Activated CD4-positive, alpha-beta T cell treated with anti-CD3 and anti-CD28 coated beads, Interleukin-2, amount 10 ng/mL, durations not matched to agents 7 days and 5 days (primary cell): ENCODE measurements at regions not wholly inside any gene's neighbourhood (a gene's known extent, or its start where the extent isn't known, plus 50 kb on each side); places are given as distances from the start of the nearest gene placed in this dataset.

Experiments used
- CTCF ChIA-PET: fragments of 350-600 bp; sonication (Branson Sonifier 250); formaldehyde crosslinking; loops from one replicate; lab custom pipeline; 2021; ENCODE audit warnings: antibody characterized with exemption; lab: Charles Lee
- POLR2A ChIA-PET: fragments of 350-600 bp; sonication (Branson Sonifier 250); formaldehyde crosslinking; loops from one replicate; lab custom pipeline; 2021; ENCODE audit warnings: antibody characterized with exemption; lab: Charles Lee
- DNase-seq: peaks from one replicate; pipeline ENCODE4 v3.0.0-alpha.2; 2020
- H3K27ac Mint-ChIP-seq: one replicate; pipeline ENCODE4 v1.8.0; 2021; ENCODE audit warnings: mild to moderate bottlenecking, moderate library complexity, mixed read lengths
- H3K27me3 Mint-ChIP-seq: one replicate; pipeline ENCODE4 v1.8.0; 2021; ENCODE audit warnings: mixed read lengths
- H3K36me3 Mint-ChIP-seq: one replicate; pipeline ENCODE4 v1.8.0; 2021; ENCODE audit warnings: low read depth, mixed read lengths
- H3K4me1 Mint-ChIP-seq: one replicate; pipeline ENCODE4 v1.8.0; 2021; ENCODE audit warnings: mixed read lengths
- H3K4me3 Mint-ChIP-seq: one replicate; pipeline ENCODE4 v1.8.0; 2021; ENCODE audit warnings: mild to moderate bottlenecking, moderate library complexity, mixed read lengths
- H3K9me3 Mint-ChIP-seq: one replicate; pipeline ENCODE4 v1.8.0; 2021; ENCODE audit warnings: mixed read lengths

GRCh38 chr21:21605521-21605920 is 607.3 kb downstream of the NCAM2 start:
- Mint-ChIP-seq H3K4me1 (no peaks in the 10 kb centered on the region), H3K9me3 (peaks cover 5% of the 10 kb centered on the region), H3K27ac (no peak overlapping the region), H3K36me3 (no peaks in the 10 kb centered on the region), H3K27me3 (no peaks in the 10 kb centered on the region), H3K4me3 (no peak overlapping the region)
- POLR2A ChIA-PET: no interaction called here
- CTCF ChIA-PET: no interaction called here
- DNase-seq: no peak

GRCh38 chr21:21606041-21606440 is 607.8 kb downstream of the NCAM2 start:
- no peak overlapping the region for H3K27ac Mint-ChIP-seq
- CTCF ChIA-PET: no interaction called here
- no peaks in the 10 kb centered on the region for H3K4me1 Mint-ChIP-seq
- no peak for DNase-seq
- H3K9me3 Mint-ChIP-seq: peaks cover 5% of the 10 kb centered on the region
- no peaks in the 10 kb centered on the region for H3K27me3 Mint-ChIP-seq
- no peak overlapping the region for H3K4me3 Mint-ChIP-seq
- no peaks in the 10 kb centered on the region for H3K36me3 Mint-ChIP-seq
- POLR2A ChIA-PET: no interaction called here

GRCh38 chr21:21612466-21612865 is 614.3 kb downstream of the NCAM2 start:
- ChIA-PET CTCF (no interaction called here), POLR2A (no interaction called here)
- Mint-ChIP-seq H3K27me3 (no peaks in the 10 kb centered on the region), H3K9me3 (peaks cover 5% of the 10 kb centered on the region), H3K4me3 (no peak overlapping the region), H3K4me1 (no peaks in the 10 kb centered on the region), H3K36me3 (no peaks in the 10 kb centered on the region), H3K27ac (no peak overlapping the region)
- no peak for DNase-seq

GRCh38 chr21:21614966-21615365 is 616.8 kb downstream of the NCAM2 start:
- no peak overlapping the region for H3K27ac Mint-ChIP-seq
- no peaks in the 10 kb centered on the region for H3K4me1 Mint-ChIP-seq
- H3K4me3 Mint-ChIP-seq: no peak overlapping the region
- DNase-seq: no peak
- no peaks in the 10 kb centered on the region for H3K36me3 Mint-ChIP-seq
- no peaks in the 10 kb centered on the region for H3K27me3 Mint-ChIP-seq
- peaks cover 3% of the 10 kb centered on the region for H3K9me3 Mint-ChIP-seq
- ChIA-PET POLR2A (no interaction called here), CTCF (no interaction called here)

GRCh38 chr21:21622460-21623234 is 624.4 kb downstream of the NCAM2 start:
- no peaks in the 10 kb centered on the region for H3K9me3 Mint-ChIP-seq
- no peaks in the 10 kb centered on the region for H3K4me1 Mint-ChIP-seq
- POLR2A ChIA-PET: no interaction called here
- CTCF ChIA-PET: no interaction called here
- no peaks in the 10 kb centered on the region for H3K27me3 Mint-ChIP-seq
- H3K4me3 Mint-ChIP-seq: no peak overlapping the region
- DNase-seq: no peak
- no peaks in the 10 kb centered on the region for H3K36me3 Mint-ChIP-seq
- H3K27ac Mint-ChIP-seq: no peak overlapping the region

GRCh38 chr21:21624674-21625073 is 626.5 kb downstream of the NCAM2 start:
- no peak for DNase-seq
- Mint-ChIP-seq H3K27me3 (no peaks in the 10 kb centered on the region), H3K4me1 (no peaks in the 10 kb centered on the region), H3K4me3 (no peak overlapping the region), H3K36me3 (no peaks in the 10 kb centered on the region), H3K27ac (no peak overlapping the region), H3K9me3 (peaks cover 2% of the 10 kb centered on the region)
- POLR2A ChIA-PET: no interaction called here
- CTCF ChIA-PET: no interaction called here

GRCh38 chr21:21631961-21632360 is 633.8 kb downstream of the NCAM2 start:
- CTCF ChIA-PET: no interaction called here
- Mint-ChIP-seq H3K36me3 (no peaks in the 10 kb centered on the region), H3K27ac (no peak overlapping the region), H3K9me3 (peaks cover 8% of the 10 kb centered on the region), H3K27me3 (no peaks in the 10 kb centered on the region), H3K4me3 (no peak overlapping the region), H3K4me1 (no peaks in the 10 kb centered on the region)
- POLR2A ChIA-PET: no interaction called here
- DNase-seq: no peak

- H3K9me3 Mint-ChIP-seq: peaks cover 8% of the 10 kb centered on the region
- ChIA-PET CTCF (no interaction called here), POLR2A (no interaction called here)
- H3K36me3 Mint-ChIP-seq: no peaks in the 10 kb centered on the region
- DNase-seq: no peak
- H3K27me3 Mint-ChIP-seq: no peaks in the 10 kb centered on the region
- no peak overlapping the region for H3K27ac Mint-ChIP-seq
- H3K4me3 Mint-ChIP-seq: no peak overlapping the region
- no peaks in the 10 kb centered on the region for H3K4me1 Mint-ChIP-seq
These were observed 634.7 kb downstream of the NCAM2 start for GRCh38 chr21:21632926-21633325.

GRCh38 chr21:21661741-21662140 is 663.5 kb downstream of the NCAM2 start:
- H3K9me3 Mint-ChIP-seq: peaks cover 1% of the 10 kb centered on the region
- CTCF ChIA-PET: no interaction called here
- DNase-seq: no peak
- H3K4me3 Mint-ChIP-seq: no peak overlapping the region
- no peak overlapping the region for H3K27ac Mint-ChIP-seq
- no peaks in the 10 kb centered on the region for H3K4me1 Mint-ChIP-seq
- no peaks in the 10 kb centered on the region for H3K27me3 Mint-ChIP-seq
- POLR2A ChIA-PET: no interaction called here
- no peaks in the 10 kb centered on the region for H3K36me3 Mint-ChIP-seq

- no peak overlapping the region for H3K27ac Mint-ChIP-seq
- H3K27me3 Mint-ChIP-seq: no peaks in the 10 kb centered on the region
- H3K4me1 Mint-ChIP-seq: no peaks in the 10 kb centered on the region
- H3K36me3 Mint-ChIP-seq: no peaks in the 10 kb centered on the region
- POLR2A ChIA-PET: no interaction called here
- no peak overlapping the region for H3K4me3 Mint-ChIP-seq
- H3K9me3 Mint-ChIP-seq: peaks cover 1% of the 10 kb centered on the region
- no peak for DNase-seq
- CTCF ChIA-PET: no interaction called here
These were observed 664.6 kb downstream of the NCAM2 start for GRCh38 chr21:21662776-21663175.

- Mint-ChIP-seq H3K27me3 (no peaks in the 10 kb centered on the region), H3K27ac (no peak overlapping the region), H3K36me3 (no peaks in the 10 kb centered on the region), H3K4me1 (no peaks in the 10 kb centered on the region), H3K9me3 (peaks cover 6% of the 10 kb centered on the region), H3K4me3 (no peak overlapping the region)
- no peak for DNase-seq
- POLR2A ChIA-PET: no interaction called here
- CTCF ChIA-PET: no interaction called here
These were observed 666.7 kb downstream of the NCAM2 start for GRCh38 chr21:21664871-21665270.

- no peak overlapping the region for H3K27ac Mint-ChIP-seq
- no peaks in the 10 kb centered on the region for H3K36me3 Mint-ChIP-seq
- POLR2A ChIA-PET: no interaction called here
- H3K9me3 Mint-ChIP-seq: peaks cover 5% of the 10 kb centered on the region
- no peaks in the 10 kb centered on the region for H3K4me1 Mint-ChIP-seq
- DNase-seq: no peak
- CTCF ChIA-PET: no interaction called here
- no peaks in the 10 kb centered on the region for H3K27me3 Mint-ChIP-seq
- H3K4me3 Mint-ChIP-seq: no peak overlapping the region
These were observed 668.5 kb downstream of the NCAM2 start for GRCh38 chr21:21666689-21667088.

GRCh38 chr21:21668198-21668597 is 670.0 kb downstream of the NCAM2 start:
- Mint-ChIP-seq H3K4me3 (no peak overlapping the region), H3K36me3 (no peaks in the 10 kb centered on the region), H3K27ac (no peak overlapping the region), H3K4me1 (no peaks in the 10 kb centered on the region), H3K9me3 (peaks cover 5% of the 10 kb centered on the region), H3K27me3 (no peaks in the 10 kb centered on the region)
- CTCF ChIA-PET: no interaction called here
- no peak for DNase-seq
- POLR2A ChIA-PET: no interaction called here

GRCh38 chr21:21673959-21674358 is 675.8 kb downstream of the NCAM2 start:
- H3K4me3 Mint-ChIP-seq: no peak overlapping the region
- H3K27ac Mint-ChIP-seq: no peak overlapping the region
- ChIA-PET CTCF (no interaction called here), POLR2A (no interaction called here)
- H3K36me3 Mint-ChIP-seq: no peaks in the 10 kb centered on the region
- no peaks in the 10 kb centered on the region for H3K4me1 Mint-ChIP-seq
- peaks cover 2% of the 10 kb centered on the region for H3K9me3 Mint-ChIP-seq
- no peaks in the 10 kb centered on the region for H3K27me3 Mint-ChIP-seq
- DNase-seq: no peak
